ENCODE measurements at regions not wholly inside any gene's neighbourhood (a gene's known extent, or its start where the extent isn't known, plus 50 kb on each side); places are given as distances from the start of the nearest gene placed in this dataset.

- Mint-ChIP-seq H3K9me3 (ENCODE audit: unreplicated experiment) (no peaks in the 10 kb centered on the region), H3K4me3 (ENCODE audit: unreplicated experiment) (no peak overlapping the region), H3K36me3 (ENCODE audit: insufficient read depth, unreplicated experiment) (no peaks in the 10 kb centered on the region), H3K4me1 (ENCODE audit: insufficient read depth, unreplicated experiment) (no peaks in the 10 kb centered on the region), H3K27me3 (ENCODE audit: insufficient read depth, unreplicated experiment) (no peaks in the 10 kb centered on the region), H3K27ac (ENCODE audit: low read depth, unreplicated experiment) (no peak overlapping the region)
- no peak for TF ChIP-seq CTCF (IDR thresholded peaks at IDR 0.05; ENCODE audit: unreplicated experiment)
- no peak for DNase-seq (ENCODE audit: unreplicated experiment)
- no TSS peak for BruUV-seq (replicated peaks)
- CTCF ChIA-PET, result no interaction called here
- intact Hi-C loops (cut with micrococcal nuclease), result no loop called here
- POLR2A ChIA-PET, result no interaction called here
Measured at GRCh38 chr11:92657226-92657625, 312.2 kb upstream of the MTNR1B start.

- ChIA-PET POLR2A (interaction anchor here (0.6 kb wide), 1 partner anchor 1118 kb away, joined by 3 read pairs; no protein-coding TSS in a partner anchor), CTCF (no interaction called here)
- Mint-ChIP-seq H3K4me3 (ENCODE audit: unreplicated experiment) (no peak overlapping the region), H3K27ac (ENCODE audit: low read depth, unreplicated experiment) (no peak overlapping the region), H3K9me3 (ENCODE audit: unreplicated experiment) (no peaks in the 10 kb centered on the region), H3K4me1 (ENCODE audit: insufficient read depth, unreplicated experiment) (no peaks in the 10 kb centered on the region), H3K36me3 (ENCODE audit: insufficient read depth, unreplicated experiment) (no peaks in the 10 kb centered on the region), H3K27me3 (ENCODE audit: insufficient read depth, unreplicated experiment) (no peaks in the 10 kb centered on the region)
- no peak for DNase-seq (ENCODE audit: unreplicated experiment)
- intact Hi-C loops (cut with micrococcal nuclease), result no loop called here
- BruUV-seq (replicated peaks), result no TSS peak
- TF ChIP-seq CTCF (IDR thresholded peaks at IDR 0.05; ENCODE audit: unreplicated experiment), result no peak
Measured at GRCh38 chr11:92658733-92659132, 310.7 kb upstream of the MTNR1B start.

- no peak for TF ChIP-seq CTCF (IDR thresholded peaks at IDR 0.05; ENCODE audit: unreplicated experiment)
- Mint-ChIP-seq H3K9me3 (ENCODE audit: unreplicated experiment) (no peaks in the 10 kb centered on the region), H3K27me3 (ENCODE audit: insufficient read depth, unreplicated experiment) (no peaks in the 10 kb centered on the region), H3K4me1 (ENCODE audit: insufficient read depth, unreplicated experiment) (no peaks in the 10 kb centered on the region), H3K27ac (ENCODE audit: low read depth, unreplicated experiment) (no peak overlapping the region), H3K4me3 (ENCODE audit: unreplicated experiment) (no peak overlapping the region), H3K36me3 (ENCODE audit: insufficient read depth, unreplicated experiment) (no peaks in the 10 kb centered on the region)
- DNase-seq (ENCODE audit: unreplicated experiment), result no peak
- CTCF ChIA-PET, result interaction anchor here (0.7 kb wide), 1 partner anchor 227 kb away, joined by 3 read pairs; no protein-coding TSS in a partner anchor
- POLR2A ChIA-PET, result no interaction called here
- BruUV-seq (replicated peaks), result no TSS peak
- intact Hi-C loops (cut with micrococcal nuclease), result no loop called here
Measured at GRCh38 chr11:92659793-92660192, 309.7 kb upstream of the MTNR1B start.

- intact Hi-C loops (cut with micrococcal nuclease), result no loop called here
- DNase-seq (ENCODE audit: unreplicated experiment), result no peak
- no peaks in the 10 kb centered on the region for H3K27me3 Mint-ChIP-seq (ENCODE audit: insufficient read depth, unreplicated experiment)
- TF ChIP-seq CTCF (IDR thresholded peaks at IDR 0.05; ENCODE audit: unreplicated experiment), result no peak
- no peak overlapping the region for H3K4me3 Mint-ChIP-seq (ENCODE audit: unreplicated experiment)
- ChIA-PET CTCF (no interaction called here), POLR2A (no interaction called here)
- BruUV-seq (replicated peaks), result no TSS peak
- no peaks in the 10 kb centered on the region for H3K9me3 Mint-ChIP-seq (ENCODE audit: unreplicated experiment)
- no peak overlapping the region for H3K27ac Mint-ChIP-seq (ENCODE audit: low read depth, unreplicated experiment)
- H3K4me1 Mint-ChIP-seq (ENCODE audit: insufficient read depth, unreplicated experiment), result no peaks in the 10 kb centered on the region
- H3K36me3 Mint-ChIP-seq (ENCODE audit: insufficient read depth, unreplicated experiment), result no peaks in the 10 kb centered on the region
Measured at GRCh38 chr11:92662601-92663360, 306.7 kb upstream of the MTNR1B start.
